Thymus (tissue), 11 donors: ENCODE measurements at regions not wholly inside any gene's neighbourhood (a gene's known extent, or its start where the extent isn't known, plus 50 kb on each side); places are given as distances from the start of the nearest gene placed in this dataset.
"Not testable (repeated sequence)": the region's sequence is repeated elsewhere in the genome, so short reads cannot be mapped to it uniquely, and the experiment has no call there.

ENCODE experiments used
- DNase-seq, 9 donors: peaks; one replicate each; pipeline ENCODE4 v3.0.0-alpha.2; 2013; ENCODE audit warnings: low spot score in 9 of 9, low read depth in 6 of 9, missing footprints in 1 of 9
- H3K27ac ChIP-seq, 2 donors: one replicate each; pipeline ENCODE4 v1.5.1; 2013; ENCODE audit warnings: control low read depth in 1 of 2, low read depth in 1 of 2, low read length in 1 of 2, mild to moderate bottlenecking in 1 of 2, moderate library complexity in 1 of 2
- H3K27me3 ChIP-seq, 2 donors: one replicate each; pipeline ENCODE4 v1.5.1; 2013; ENCODE audit warnings: low read length in 1 of 2; ENCODE audit not compliant: control insufficient read depth in 2 of 2, insufficient read depth in 1 of 2
- H3K36me3 ChIP-seq, 2 donors: one replicate each; pipeline ENCODE4 v1.5.1; 2013; ENCODE audit warnings: low read length in 1 of 2, mild to moderate bottlenecking in 1 of 2, moderate library complexity in 1 of 2; ENCODE audit not compliant: control insufficient read depth in 2 of 2, insufficient read depth in 2 of 2
- H3K4me1 ChIP-seq, 2 donors: one replicate each; pipeline ENCODE4 v1.5.1; 2013; ENCODE audit warnings: low read length in 2 of 2; ENCODE audit not compliant: control insufficient read depth in 2 of 2, insufficient read depth in 2 of 2
- H3K4me3 ChIP-seq, 2 donors: one replicate each; pipeline ENCODE4 v1.5.1; 2013; ENCODE audit warnings: low read length in 2 of 2, control low read depth in 1 of 2, mild to moderate bottlenecking in 1 of 2
- H3K9me3 ChIP-seq, 2 donors: one replicate each; pipeline ENCODE4 v1.5.1; 2013; ENCODE audit warnings: low read length in 1 of 2, mild to moderate bottlenecking in 1 of 2; ENCODE audit not compliant: control insufficient read depth in 2 of 2, insufficient read depth in 1 of 2
- WGBS: extraction: QIAGEN DNeasy Blood & Tissue Kit; methylation state at CpG from one replicate; pipeline ENCODE4 v1.1.7; 2013; 5-methylcytosine and 5-hydroxymethylcytosine counted together
- donor health status: healthy.

GRCh38 chr7:153701678-153702077 lies 350.5 kb upstream of the DPP6 start:
- Histone ChIP-seq H3K27ac (no peak overlapping the region), H3K36me3 (no peaks in the 10 kb centered on the region), H3K4me3 (no peak overlapping the region), H3K27me3 (no peaks in the 10 kb centered on the region), H3K9me3 (no peaks in the 10 kb centered on the region), H3K4me1 (no peaks in the 10 kb centered on the region)
- DNase-seq, result no peak

- H3K27me3 ChIP-seq, H3K4me3 ChIP-seq, H3K4me1 ChIP-seq, H3K9me3 ChIP-seq, DNase-seq, H3K36me3 ChIP-seq, H3K27ac ChIP-seq: not testable (repeated sequence)
- WGBS, result 45% methylated on average over 1 of the region's 2 CpGs
Measured at GRCh38 chr7:153723892-153724291, 328.3 kb upstream of the DPP6 start.

GRCh38 chr7:153731504-153731903 lies 320.7 kb upstream of the DPP6 start:
- not testable (repeated sequence) for H3K27me3 ChIP-seq, H3K9me3 ChIP-seq, DNase-seq, H3K4me1 ChIP-seq, H3K4me3 ChIP-seq, H3K27ac ChIP-seq, H3K36me3 ChIP-seq
- WGBS, result 95% methylated on average over 7 of the region's 7 CpGs

GRCh38 chr7:153743434-153743833 lies 308.8 kb upstream of the DPP6 start:
- not testable (repeated sequence) for H3K4me3 ChIP-seq, H3K27me3 ChIP-seq, H3K4me1 ChIP-seq, DNase-seq, H3K27ac ChIP-seq, H3K36me3 ChIP-seq, H3K9me3 ChIP-seq
- 70% methylated on average over 2 of the region's 2 CpGs for WGBS

GRCh38 chr7:153747969-153748368 lies 304.2 kb upstream of the DPP6 start:
- 24% methylated on average over 20 of the region's 21 CpGs for WGBS
- H3K27ac ChIP-seq, H3K9me3 ChIP-seq, H3K36me3 ChIP-seq, H3K4me1 ChIP-seq, DNase-seq, H3K4me3 ChIP-seq, H3K27me3 ChIP-seq: not testable (repeated sequence)

- not testable (repeated sequence) for DNase-seq, H3K27ac ChIP-seq, H3K9me3 ChIP-seq, H3K36me3 ChIP-seq, H3K4me1 ChIP-seq, H3K4me3 ChIP-seq, H3K27me3 ChIP-seq
- 9% methylated on average over 23 of the region's 25 CpGs for WGBS
Measured at GRCh38 chr7:153748885-153749284, 303.3 kb upstream of the DPP6 start.

- not testable (repeated sequence) for H3K4me3 ChIP-seq, DNase-seq, H3K36me3 ChIP-seq, H3K4me1 ChIP-seq, H3K27me3 ChIP-seq, H3K9me3 ChIP-seq, H3K27ac ChIP-seq
- WGBS, result 91% methylated on average over 3 of the region's 3 CpGs
Measured at GRCh38 chr7:153765869-153766268, 286.3 kb upstream of the DPP6 start.

- H3K4me1 ChIP-seq, H3K36me3 ChIP-seq, H3K27ac ChIP-seq, H3K9me3 ChIP-seq, H3K27me3 ChIP-seq, H3K4me3 ChIP-seq, DNase-seq: not testable (repeated sequence)
- WGBS, result 77% methylated on average over 1 of the region's 1 CpG
Measured at GRCh38 chr7:153766926-153767325, 285.3 kb upstream of the DPP6 start.

GRCh38 chr7:153772966-153773365 lies 279.2 kb upstream of the DPP6 start:
- H3K27me3 ChIP-seq, result no peaks in the 10 kb centered on the region
- no peak overlapping the region for H3K4me3 ChIP-seq
- H3K27ac ChIP-seq, result no peak overlapping the region
- no peaks in the 10 kb centered on the region for H3K4me1 ChIP-seq
- H3K36me3 ChIP-seq, result no peaks in the 10 kb centered on the region
- no peaks in the 10 kb centered on the region for H3K9me3 ChIP-seq
- no peak for DNase-seq
- 53% methylated on average over 3 of the region's 3 CpGs for WGBS

- H3K27ac ChIP-seq, H3K36me3 ChIP-seq, H3K27me3 ChIP-seq, DNase-seq, H3K9me3 ChIP-seq, H3K4me1 ChIP-seq, H3K4me3 ChIP-seq: not testable (repeated sequence)
Measured at GRCh38 chr7:153776940-153777339, 275.3 kb upstream of the DPP6 start.
